Neuronal stem cell (in vitro differentiated cells): ENCODE measurements at regions not wholly inside any gene's neighbourhood (a gene's known extent, or its start where the extent isn't known, plus 50 kb on each side); places are given as distances from the start of the nearest gene placed in this dataset.
"Not testable (repeated sequence)": the region's sequence is repeated elsewhere in the genome, so short reads cannot be mapped to it uniquely, and the experiment has no call there.

Experiments used
- DNase-seq: peaks from one replicate; pipeline ENCODE4 v3.0.0-alpha.2; 2013; ENCODE audit warnings: low spot score
- H2AFZ ChIP-seq: one replicate; pipeline ENCODE4 v1.6.1; 2013; ENCODE audit warnings: mild to moderate bottlenecking, low read length, inconsistent platforms
- H2AK5ac ChIP-seq: 2 replicates; pipeline ENCODE4 v1.6.1; 2013; ENCODE audit warnings: low read depth, mild to moderate bottlenecking, inconsistent platforms, low read length, moderate library complexity, mixed read lengths
- H2BK120ac ChIP-seq: 2 replicates; pipeline ENCODE4 v1.6.1; 2013; ENCODE audit warnings: low read depth, mild to moderate bottlenecking, inconsistent platforms, low read length, moderate library complexity, mixed read lengths
- H2BK12ac ChIP-seq: one replicate; pipeline ENCODE4 v1.6.1; 2013; ENCODE audit warnings: low read length, inconsistent platforms
- H2BK15ac ChIP-seq: 2 replicates; pipeline ENCODE4 v1.6.1; 2013; ENCODE audit warnings: mild to moderate bottlenecking, low read length, inconsistent platforms, mixed read lengths
- H2BK5ac ChIP-seq: one replicate; pipeline ENCODE4 v1.6.1; 2013; ENCODE audit warnings: inconsistent platforms, mild to moderate bottlenecking, low read length, moderate library complexity
- H3K14ac ChIP-seq: one replicate; pipeline ENCODE4 v1.6.1; 2013; ENCODE audit warnings: low read length, inconsistent platforms
- H3K18ac ChIP-seq: 2 replicates; pipeline ENCODE4 v1.6.1; 2013; ENCODE audit warnings: low read length, inconsistent platforms
- H3K23ac ChIP-seq: 2 replicates; pipeline ENCODE4 v1.6.1; 2013; ENCODE audit warnings: low read depth, mild to moderate bottlenecking, mixed read lengths, low read length, inconsistent platforms; ENCODE audit not compliant: poor library complexity
- H3K27ac ChIP-seq: replicated peaks from 3 replicates; pipeline ENCODE4 v1.5.1; 2013; ENCODE audit warnings: low read length, inconsistent platforms
- H3K27me3 ChIP-seq, 3 experiments: 2 replicates each; pipeline ENCODE4 v1.6.1; 2013; ENCODE audit warnings: low read length in 3 of 3, mild to moderate bottlenecking in 2 of 3, inconsistent platforms in 1 of 3, low read depth in 1 of 3, mixed read lengths in 1 of 3, moderate library complexity in 1 of 3; ENCODE audit not compliant: control insufficient read depth in 3 of 3, insufficient read depth in 3 of 3
- H3K36me3 ChIP-seq, 2 donors: replicated peaks in 1 of 2; 2 replicates each; pipeline ENCODE4 v1.6.1; 2013; ENCODE audit warnings: low read length in 2 of 2; ENCODE audit not compliant: control insufficient read depth in 2 of 2, insufficient read depth in 2 of 2
- H3K4ac ChIP-seq: 2 replicates; pipeline ENCODE4 v1.6.1; 2013; ENCODE audit warnings: inconsistent platforms, mild to moderate bottlenecking, low read length, moderate library complexity
- H3K4me1 ChIP-seq, 2 donors: 1 replicate in 1 of 2; 2 replicates in 1 of 2; pipeline ENCODE4 v1.6.1; 2013; ENCODE audit warnings: low read length in 2 of 2, low read depth in 1 of 2; ENCODE audit not compliant: control insufficient read depth in 2 of 2, insufficient read depth in 1 of 2
- H3K4me2 ChIP-seq: one replicate; pipeline ENCODE4 v1.6.1; 2013; ENCODE audit warnings: mild to moderate bottlenecking, low read length, inconsistent platforms; ENCODE audit not compliant: insufficient read depth, poor library complexity, severe bottlenecking
- H3K4me3 ChIP-seq, 2 donors: 2 replicates each; pipeline ENCODE4 v1.5.1; 2013; ENCODE audit warnings: low read length in 2 of 2, mild to moderate bottlenecking in 2 of 2, inconsistent platforms in 1 of 2, moderate library complexity in 1 of 2
- H3K79me1 ChIP-seq: one replicate; pipeline ENCODE4 v1.6.1; 2013; ENCODE audit warnings: low read depth, mild to moderate bottlenecking, inconsistent platforms, low read length, moderate library complexity
- H3K9ac ChIP-seq: one replicate; pipeline ENCODE4 v1.6.1; 2013; ENCODE audit warnings: mild to moderate bottlenecking, low read depth, low read length, inconsistent platforms; ENCODE audit not compliant: poor library complexity
- H3K9me3 ChIP-seq, 2 donors: replicated peaks in 1 of 2; 2 replicates each; pipeline versions ENCODE3 to v1.6.1; 2013; ENCODE audit warnings: low read length in 2 of 2, mild to moderate bottlenecking in 2 of 2, inconsistent platforms in 1 of 2, low read depth in 1 of 2, mixed read lengths in 1 of 2, moderate library complexity in 1 of 2; ENCODE audit not compliant: control insufficient read depth in 2 of 2, insufficient read depth in 1 of 2
- H4K8ac ChIP-seq: one replicate; pipeline ENCODE4 v1.6.1; 2013; ENCODE audit warnings: low read depth, mild to moderate bottlenecking, inconsistent platforms, low read length, moderate library complexity
- H4K91ac ChIP-seq: one replicate; pipeline ENCODE4 v1.6.1; 2013; ENCODE audit warnings: low read length, low read depth, mild to moderate bottlenecking, inconsistent platforms; ENCODE audit not compliant: poor library complexity
- WGBS, 2 donors: extraction: QIAGEN DNeasy Blood & Tissue Kit; methylation state at CpG; one replicate each; pipeline ENCODE4 v1.1.7; 2013; ENCODE audit warnings: missing lambda C conversion rate in 2 of 2, mixed read lengths in 1 of 2; ENCODE audit not compliant: insufficient read length in 2 of 2, insufficient replicate concordance in 1 of 2; ENCODE audit errors: extremely low coverage in 2 of 2; 5-methylcytosine and 5-hydroxymethylcytosine counted together

- DNase-seq: no peak
- H3K4me2 ChIP-seq: no peak overlapping the region
- no peak overlapping the region for H2BK5ac ChIP-seq
- no peak overlapping the region for H2BK120ac ChIP-seq
- no peak overlapping the region for H3K14ac ChIP-seq
- no peak overlapping the region for H3K23ac ChIP-seq
- H3K79me1 ChIP-seq: no peaks in the 10 kb centered on the region
- H3K18ac ChIP-seq: no peak overlapping the region
- no peak overlapping the region for H2AFZ ChIP-seq
- H3K27ac ChIP-seq: no peak overlapping the region
- H2AK5ac ChIP-seq: no peak overlapping the region
- no CpG with 5 or more reads among the region's 2 CpGs for WGBS, 2 donors
- H3K9me3 ChIP-seq: no peaks in the 10 kb centered on the region
- no peak overlapping the region for H4K8ac ChIP-seq
- H3K9ac ChIP-seq: no peak overlapping the region
- no peaks in the 10 kb centered on the region for H3K27me3 ChIP-seq
- H2BK12ac ChIP-seq: no peak overlapping the region
- H3K4me3 ChIP-seq: no peak overlapping the region
- H3K36me3 ChIP-seq: no peaks in the 10 kb centered on the region
- no peak overlapping the region for H3K4ac ChIP-seq
- H3K4me1 ChIP-seq: peaks cover 0 to 3% of the 10 kb centered on the region in 2 donors
- no peak overlapping the region for H2BK15ac ChIP-seq
- no peak overlapping the region for H4K91ac ChIP-seq
These were observed 412.1 kb downstream of the ADAM29 start for GRCh38 chr4:175330236-175330635.

- H3K4me1 ChIP-seq: peaks cover 0 to 3% of the 10 kb centered on the region in 2 donors
- H3K79me1 ChIP-seq: no peaks in the 10 kb centered on the region
- H4K8ac ChIP-seq: no peak overlapping the region
- H3K4ac ChIP-seq: no peak overlapping the region
- H3K9me3 ChIP-seq: no peaks in the 10 kb centered on the region
- no peak overlapping the region for H3K4me2 ChIP-seq
- no peak overlapping the region for H2BK12ac ChIP-seq
- no peak overlapping the region for H3K23ac ChIP-seq
- H3K14ac ChIP-seq: no peak overlapping the region
- H2AFZ ChIP-seq: no peak overlapping the region
- no peak overlapping the region for H2BK15ac ChIP-seq
- no peak overlapping the region for H3K9ac ChIP-seq
- H2AK5ac ChIP-seq: no peak overlapping the region
- no peak overlapping the region for H4K91ac ChIP-seq
- H2BK120ac ChIP-seq: no peak overlapping the region
- no peak overlapping the region for H3K27ac ChIP-seq
- H2BK5ac ChIP-seq: no peak overlapping the region
- H3K27me3 ChIP-seq: no peaks in the 10 kb centered on the region
- DNase-seq: no peak
- no peak overlapping the region for H3K18ac ChIP-seq
- no CpG with 5 or more reads among the region's 2 CpGs for WGBS, 2 donors
- no peak overlapping the region for H3K4me3 ChIP-seq
- H3K36me3 ChIP-seq: no peaks in the 10 kb centered on the region
These were observed 412.5 kb downstream of the ADAM29 start for GRCh38 chr4:175330652-175331051.

- Histone ChIP-seq H3K14ac (no peak overlapping the region), H3K27me3 (no peaks in the 10 kb centered on the region), H3K27ac (no peak overlapping the region), H4K8ac (no peak overlapping the region), H3K79me1 (no peaks in the 10 kb centered on the region), H2AK5ac (no peak overlapping the region), H2BK15ac (no peak overlapping the region), H2AFZ (no peak overlapping the region), H3K4me2 (no peak overlapping the region), H3K36me3 (no peaks in the 10 kb centered on the region), H3K4ac (no peak overlapping the region), H3K23ac (no peak overlapping the region), H3K4me3 (no peak overlapping the region), H2BK5ac (no peak overlapping the region), H3K18ac (no peak overlapping the region), H3K4me1 (no peaks in the 10 kb centered on the region), H3K9ac (no peak overlapping the region), H2BK120ac (no peak overlapping the region), H3K9me3 (no peaks in the 10 kb centered on the region), H2BK12ac (no peak overlapping the region), H4K91ac (no peak overlapping the region)
- DNase-seq: no peak
These were observed 417.2 kb downstream of the ADAM29 start for GRCh38 chr4:175335331-175335730.

- not testable (repeated sequence) for H3K4me2 ChIP-seq, H3K4ac ChIP-seq, H3K18ac ChIP-seq, H4K91ac ChIP-seq, H3K23ac ChIP-seq, H2AFZ ChIP-seq, H3K4me3 ChIP-seq, H2BK12ac ChIP-seq, H3K27me3 ChIP-seq, H3K27ac ChIP-seq, H2BK5ac ChIP-seq, H3K14ac ChIP-seq, H3K36me3 ChIP-seq, DNase-seq, H2BK15ac ChIP-seq, H2AK5ac ChIP-seq, H3K4me1 ChIP-seq, H3K79me1 ChIP-seq, H3K9ac ChIP-seq, H3K9me3 ChIP-seq, H4K8ac ChIP-seq, H2BK120ac ChIP-seq
- no CpG with 5 or more reads among the region's 5 CpGs for WGBS, 2 donors
These were observed 418.4 kb downstream of the ADAM29 start for GRCh38 chr4:175336570-175336969.
